ENCODE measurements at regions not wholly inside any gene's neighbourhood (a gene's known extent, or its start where the extent isn't known, plus 50 kb on each side); places are given as distances from the start of the nearest gene placed in this dataset.

DNA sequence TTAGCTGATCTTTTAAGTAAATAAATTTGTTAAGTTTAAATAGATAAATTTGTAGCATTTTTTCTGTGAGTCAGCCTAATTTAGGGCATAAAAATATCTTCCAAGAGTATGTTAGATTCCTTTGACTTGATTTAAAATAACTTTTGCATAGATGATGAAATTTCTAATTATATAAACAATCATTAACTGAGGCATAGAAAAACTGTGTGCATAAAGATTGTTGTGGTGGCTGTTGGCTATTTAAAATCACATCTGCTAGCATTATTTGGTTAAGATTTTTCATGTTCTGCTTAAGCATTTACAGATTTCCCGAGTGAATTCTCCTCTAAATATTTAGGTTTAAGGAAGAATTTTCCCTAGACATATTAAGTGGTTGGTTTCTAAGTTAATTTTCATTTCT, 223.2 kb downstream of the FSCB start:
- TF ChIP-seq, protein P1, sequence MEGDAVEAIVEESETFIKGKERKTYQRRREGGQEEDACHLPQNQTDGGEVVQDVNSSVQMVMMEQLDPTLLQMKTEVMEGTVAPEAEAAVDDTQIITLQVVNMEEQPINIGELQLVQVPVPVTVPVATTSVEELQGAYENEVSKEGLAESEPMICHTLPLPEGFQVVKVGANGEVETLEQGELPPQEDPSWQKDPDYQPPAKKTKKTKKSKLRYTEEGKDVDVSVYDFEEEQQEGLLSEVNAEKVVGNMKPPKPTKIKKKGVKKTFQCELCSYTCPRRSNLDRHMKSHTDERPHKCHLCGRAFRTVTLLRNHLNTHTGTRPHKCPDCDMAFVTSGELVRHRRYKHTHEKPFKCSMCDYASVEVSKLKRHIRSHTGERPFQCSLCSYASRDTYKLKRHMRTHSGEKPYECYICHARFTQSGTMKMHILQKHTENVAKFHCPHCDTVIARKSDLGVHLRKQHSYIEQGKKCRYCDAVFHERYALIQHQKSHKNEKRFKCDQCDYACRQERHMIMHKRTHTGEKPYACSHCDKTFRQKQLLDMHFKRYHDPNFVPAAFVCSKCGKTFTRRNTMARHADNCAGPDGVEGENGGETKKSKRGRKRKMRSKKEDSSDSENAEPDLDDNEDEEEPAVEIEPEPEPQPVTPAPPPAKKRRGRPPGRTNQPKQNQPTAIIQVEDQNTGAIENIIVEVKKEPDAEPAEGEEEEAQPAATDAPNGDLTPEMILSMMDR (IDR thresholded peaks at IDR 0.05; ENCODE audit: borderline replicate concordance, extremely low read depth, low read length, poor library complexity, severe bottlenecking): no peak
- TF ChIP-seq EZH2 (IDR thresholded peaks at IDR 0.05; ENCODE audit: borderline replicate concordance, low read depth, low read length, severe bottlenecking): no peak

All from DND-41 (cell line).